ENCODE measurements at regions not wholly inside any gene's neighbourhood (a gene's known extent, or its start where the extent isn't known, plus 50 kb on each side); places are given as distances from the start of the nearest gene placed in this dataset.

DNA sequence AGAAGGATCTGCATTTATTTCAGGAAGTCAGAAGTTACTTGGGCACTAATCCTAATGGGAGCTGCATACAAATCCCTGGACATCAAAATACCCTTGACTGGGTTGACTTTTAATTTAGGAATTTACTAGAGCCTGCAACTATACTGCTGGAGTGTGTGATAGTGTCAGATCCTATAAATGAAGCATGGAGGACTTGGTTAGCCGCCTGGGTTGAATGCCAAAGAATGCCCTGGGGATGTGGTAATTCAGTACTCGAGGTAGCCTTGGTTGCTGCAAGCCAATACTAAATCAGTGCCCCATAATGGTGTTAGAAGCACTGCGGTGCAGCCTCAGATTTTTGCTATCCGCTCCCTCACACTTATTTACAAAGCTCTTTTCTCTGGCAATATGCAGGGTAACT lies 184.9 kb downstream of the CAPZA3 start:
- Histone ChIP-seq H3K27me3 (no peaks in the 10 kb centered on the region), H3K9me3 (no peaks in the 10 kb centered on the region), H3K4me3 (no peak overlapping the region), H3K36me3 (no peaks in the 10 kb centered on the region), H3K27ac (no peak overlapping the region), H3K4me1 (no peaks in the 10 kb centered on the region)
- TF ChIP-seq, protein P1, sequence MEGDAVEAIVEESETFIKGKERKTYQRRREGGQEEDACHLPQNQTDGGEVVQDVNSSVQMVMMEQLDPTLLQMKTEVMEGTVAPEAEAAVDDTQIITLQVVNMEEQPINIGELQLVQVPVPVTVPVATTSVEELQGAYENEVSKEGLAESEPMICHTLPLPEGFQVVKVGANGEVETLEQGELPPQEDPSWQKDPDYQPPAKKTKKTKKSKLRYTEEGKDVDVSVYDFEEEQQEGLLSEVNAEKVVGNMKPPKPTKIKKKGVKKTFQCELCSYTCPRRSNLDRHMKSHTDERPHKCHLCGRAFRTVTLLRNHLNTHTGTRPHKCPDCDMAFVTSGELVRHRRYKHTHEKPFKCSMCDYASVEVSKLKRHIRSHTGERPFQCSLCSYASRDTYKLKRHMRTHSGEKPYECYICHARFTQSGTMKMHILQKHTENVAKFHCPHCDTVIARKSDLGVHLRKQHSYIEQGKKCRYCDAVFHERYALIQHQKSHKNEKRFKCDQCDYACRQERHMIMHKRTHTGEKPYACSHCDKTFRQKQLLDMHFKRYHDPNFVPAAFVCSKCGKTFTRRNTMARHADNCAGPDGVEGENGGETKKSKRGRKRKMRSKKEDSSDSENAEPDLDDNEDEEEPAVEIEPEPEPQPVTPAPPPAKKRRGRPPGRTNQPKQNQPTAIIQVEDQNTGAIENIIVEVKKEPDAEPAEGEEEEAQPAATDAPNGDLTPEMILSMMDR (IDR thresholded peaks at IDR 0.05), result no peak
- TF ChIP-seq EP300 (IDR thresholded peaks at IDR 0.05) (no peak), POLR2A (IDR thresholded peaks at IDR 0.05) (no peak), POLR2AphosphoS5 (IDR thresholded peaks at IDR 0.05) (no peak)
- DNase-seq, result no peak
- intact Hi-C loops (cut with DNase I), result no loop called here
- WGBS, 2 donors, result 90 to 93% methylated on average over 4 of the region's 4 CpGs

- no peak for DNase-seq
- Histone ChIP-seq H3K27me3 (no peaks in the 10 kb centered on the region), H3K9me3 (no peaks in the 10 kb centered on the region), H3K4me1 (no peaks in the 10 kb centered on the region), H3K4me3 (no peak overlapping the region), H3K27ac (no peak overlapping the region), H3K36me3 (no peaks in the 10 kb centered on the region)
- 67 to 88% methylated on average over 3 of the region's 3 CpGs for WGBS, 2 donors
- TF ChIP-seq, protein P1 (IDR thresholded peaks at IDR 0.05), result no peak
- TF ChIP-seq POLR2AphosphoS5 (IDR thresholded peaks at IDR 0.05), result no peak
- no peak for TF ChIP-seq POLR2A (IDR thresholded peaks at IDR 0.05)
- no peak for TF ChIP-seq EP300 (IDR thresholded peaks at IDR 0.05)
- intact Hi-C loops (cut with DNase I), result no loop called here
Observed at GRCh38 chr12:18923721-18924120, 185.8 kb downstream of the CAPZA3 start.

DNA sequence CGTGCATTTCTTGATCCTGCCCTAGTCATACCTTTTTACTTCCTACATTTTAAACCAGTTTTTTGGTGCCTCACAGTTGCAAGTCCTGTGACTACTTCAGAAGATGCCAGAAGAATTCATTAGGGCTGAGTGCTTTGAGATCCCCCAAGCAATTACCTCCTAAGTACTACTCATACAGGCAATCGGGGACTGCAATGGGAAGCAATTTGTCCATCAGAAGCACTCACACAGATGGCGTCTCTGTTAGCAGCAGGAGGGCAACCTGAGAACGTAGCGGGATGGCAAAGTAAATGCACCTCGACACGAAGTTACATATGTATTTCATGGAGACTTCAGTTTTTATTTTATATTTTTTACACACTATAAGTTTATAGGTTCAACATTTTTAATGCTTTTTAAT lies 188.3 kb downstream of the CAPZA3 start:
- Histone ChIP-seq H3K27me3 (no peaks in the 10 kb centered on the region), H3K36me3 (no peaks in the 10 kb centered on the region), H3K4me3 (no peak overlapping the region), H3K4me1 (no peaks in the 10 kb centered on the region), H3K9me3 (no peaks in the 10 kb centered on the region), H3K27ac (no peak overlapping the region)
- no peak for DNase-seq
- TF ChIP-seq, protein P1 (IDR thresholded peaks at IDR 0.05), result no peak
- TF ChIP-seq POLR2AphosphoS5 (IDR thresholded peaks at IDR 0.05) (no peak), POLR2A (IDR thresholded peaks at IDR 0.05) (no peak), EP300 (IDR thresholded peaks at IDR 0.05) (no peak)
- WGBS, 2 donors, result 92 to 95% methylated on average over 7 of the region's 7 CpGs
- intact Hi-C loops (cut with DNase I), result no loop called here

- no peak overlapping the region for H3K4me3 ChIP-seq
- no peaks in the 10 kb centered on the region for H3K27me3 ChIP-seq
- DNase-seq, result no peak
- H3K4me1 ChIP-seq, result peaks cover 0 to 12% (median 0%) of the 10 kb centered on the region in 4 donors
- H3K27ac ChIP-seq, result peak overlapping the region in 2 of 4 donors; percentile 22 to 33
- WGBS, 2 donors, result 87 to 90% methylated on average over 2 of the region's 2 CpGs
- intact Hi-C loops (cut with DNase I), result no loop called here
- no peaks in the 10 kb centered on the region for H3K36me3 ChIP-seq
- no peaks in the 10 kb centered on the region for H3K9me3 ChIP-seq
- TF ChIP-seq, protein P1 (IDR thresholded peaks at IDR 0.05), result no peak
- TF ChIP-seq EP300 (IDR thresholded peaks at IDR 0.05) (no peak), POLR2A (IDR thresholded peaks at IDR 0.05) (no peak), POLR2AphosphoS5 (IDR thresholded peaks at IDR 0.05) (no peak)
Observed at GRCh38 chr12:18932211-18932610, 194.3 kb downstream of the CAPZA3 start.

DNA sequence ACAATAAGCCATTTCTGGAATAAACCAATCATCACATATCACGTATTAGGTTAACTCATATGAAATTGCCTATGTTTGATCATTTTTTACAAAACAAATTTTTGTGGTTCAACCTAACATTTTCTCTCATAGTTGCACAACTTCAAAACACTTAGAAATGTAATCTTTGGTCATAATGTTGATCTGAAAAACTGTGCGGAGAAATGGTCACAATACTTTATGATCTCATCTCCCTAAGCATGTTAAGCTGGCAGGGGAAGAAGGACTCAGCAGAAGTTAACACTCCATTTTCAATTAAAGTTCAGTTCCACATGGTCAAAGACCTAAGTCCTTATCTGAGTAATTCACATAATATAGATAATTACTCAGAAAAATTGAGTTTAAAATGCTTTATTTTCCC lies 194.8 kb downstream of the CAPZA3 start:
- TF ChIP-seq EP300 (IDR thresholded peaks at IDR 0.05) (no peak), POLR2A (IDR thresholded peaks at IDR 0.05) (no peak), POLR2AphosphoS5 (IDR thresholded peaks at IDR 0.05) (no peak)
- TF ChIP-seq, protein P1 (IDR thresholded peaks at IDR 0.05), result no peak
- H3K4me3 ChIP-seq, result no peak overlapping the region
- H3K9me3 ChIP-seq, result no peaks in the 10 kb centered on the region
- H3K4me1 ChIP-seq, result peaks cover 0 to 12% (median 0%) of the 10 kb centered on the region in 4 donors
- WGBS, 2 donors, result 43 to 46% methylated on average over 2 of the region's 2 CpGs
- no peaks in the 10 kb centered on the region for H3K27me3 ChIP-seq
- no peaks in the 10 kb centered on the region for H3K36me3 ChIP-seq
- peak overlapping the region in 2 of 4 donors; percentile 22 to 33 for H3K27ac ChIP-seq
- intact Hi-C loops (cut with DNase I), result no loop called here
- DNase-seq, result no peak

All from sigmoid colon (tissue), 6 donors.